ENCODE measurements at regions not wholly inside any gene's neighbourhood (a gene's known extent, or its start where the extent isn't known, plus 50 kb on each side); places are given as distances from the start of the nearest gene placed in this dataset.

GRCh38 chr20:52342913-52343312 lies 151.3 kb upstream of the ZFP64 start:
- Histone ChIP-seq H3K36me3 (ENCODE audit: insufficient read depth, low read length, poor library complexity, severe bottlenecking) (no peaks in the 10 kb centered on the region), H3K27ac (ENCODE audit: low read depth, low read length, poor library complexity, severe bottlenecking) (no peak overlapping the region), H3K27me3 (replicated peaks; ENCODE audit: insufficient read depth, low read depth, low read length, poor library complexity) (no peaks in the 10 kb centered on the region), H3K4me1 (ENCODE audit: insufficient read depth, low read length, poor library complexity, severe bottlenecking) (no peaks in the 10 kb centered on the region), H3K4me3 (ENCODE audit: low read depth, low read length, poor library complexity, severe bottlenecking) (no peak overlapping the region), H3K9me3 (ENCODE audit: low read depth, low read length, poor library complexity, severe bottlenecking) (no peaks in the 10 kb centered on the region)
- BruUV-seq (replicated peaks): no TSS peak
- intact Hi-C loops (cut with micrococcal nuclease; ENCODE audit: unreplicated experiment): no loop called here
- TF ChIP-seq, protein P1, sequence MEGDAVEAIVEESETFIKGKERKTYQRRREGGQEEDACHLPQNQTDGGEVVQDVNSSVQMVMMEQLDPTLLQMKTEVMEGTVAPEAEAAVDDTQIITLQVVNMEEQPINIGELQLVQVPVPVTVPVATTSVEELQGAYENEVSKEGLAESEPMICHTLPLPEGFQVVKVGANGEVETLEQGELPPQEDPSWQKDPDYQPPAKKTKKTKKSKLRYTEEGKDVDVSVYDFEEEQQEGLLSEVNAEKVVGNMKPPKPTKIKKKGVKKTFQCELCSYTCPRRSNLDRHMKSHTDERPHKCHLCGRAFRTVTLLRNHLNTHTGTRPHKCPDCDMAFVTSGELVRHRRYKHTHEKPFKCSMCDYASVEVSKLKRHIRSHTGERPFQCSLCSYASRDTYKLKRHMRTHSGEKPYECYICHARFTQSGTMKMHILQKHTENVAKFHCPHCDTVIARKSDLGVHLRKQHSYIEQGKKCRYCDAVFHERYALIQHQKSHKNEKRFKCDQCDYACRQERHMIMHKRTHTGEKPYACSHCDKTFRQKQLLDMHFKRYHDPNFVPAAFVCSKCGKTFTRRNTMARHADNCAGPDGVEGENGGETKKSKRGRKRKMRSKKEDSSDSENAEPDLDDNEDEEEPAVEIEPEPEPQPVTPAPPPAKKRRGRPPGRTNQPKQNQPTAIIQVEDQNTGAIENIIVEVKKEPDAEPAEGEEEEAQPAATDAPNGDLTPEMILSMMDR (conservative IDR thresholded peaks at IDR 0.05; ENCODE audit: low read depth, low read length): no peak
- TF ChIP-seq EZH2 (IDR thresholded peaks at IDR 0.05; ENCODE audit: borderline replicate concordance, low read depth, low read length, poor library complexity, severe bottlenecking): no peak
- CTCF ChIA-PET: no interaction called here
- no peak for DNase-seq (ENCODE audit: low spot score)
- POLR2A ChIA-PET (ENCODE audit: low non-redundant PET): no interaction called here

GRCh38 chr20:52340036-52340634 lies 148.6 kb upstream of the ZFP64 start:
- Histone ChIP-seq H3K4me1 (ENCODE audit: insufficient read depth, low read length, poor library complexity, severe bottlenecking) (no peaks in the 10 kb centered on the region), H3K27ac (ENCODE audit: low read depth, low read length, poor library complexity, severe bottlenecking) (no peak overlapping the region), H3K4me3 (ENCODE audit: low read depth, low read length, poor library complexity, severe bottlenecking) (no peak overlapping the region), H3K9me3 (ENCODE audit: low read depth, low read length, poor library complexity, severe bottlenecking) (no peaks in the 10 kb centered on the region), H3K27me3 (replicated peaks; ENCODE audit: insufficient read depth, low read depth, low read length, poor library complexity) (no peaks in the 10 kb centered on the region), H3K36me3 (ENCODE audit: insufficient read depth, low read length, poor library complexity, severe bottlenecking) (no peaks in the 10 kb centered on the region)
- no TSS peak for BruUV-seq (replicated peaks)
- DNase-seq (ENCODE audit: low spot score): peak; percentile 50
- intact Hi-C loops (cut with micrococcal nuclease; ENCODE audit: unreplicated experiment): no loop called here
- ChIA-PET CTCF (interaction anchor here (0.6 kb wide), 1 partner anchor 742 kb away, joined by 3 read pairs; no protein-coding TSS in a partner anchor), POLR2A (ENCODE audit: low non-redundant PET) (no interaction called here)
- no peak for TF ChIP-seq EZH2 (IDR thresholded peaks at IDR 0.05; ENCODE audit: borderline replicate concordance, low read depth, low read length, poor library complexity, severe bottlenecking)
- TF ChIP-seq, protein P1 (conservative IDR thresholded peaks at IDR 0.05; ENCODE audit: low read depth, low read length): no peak

DNA sequence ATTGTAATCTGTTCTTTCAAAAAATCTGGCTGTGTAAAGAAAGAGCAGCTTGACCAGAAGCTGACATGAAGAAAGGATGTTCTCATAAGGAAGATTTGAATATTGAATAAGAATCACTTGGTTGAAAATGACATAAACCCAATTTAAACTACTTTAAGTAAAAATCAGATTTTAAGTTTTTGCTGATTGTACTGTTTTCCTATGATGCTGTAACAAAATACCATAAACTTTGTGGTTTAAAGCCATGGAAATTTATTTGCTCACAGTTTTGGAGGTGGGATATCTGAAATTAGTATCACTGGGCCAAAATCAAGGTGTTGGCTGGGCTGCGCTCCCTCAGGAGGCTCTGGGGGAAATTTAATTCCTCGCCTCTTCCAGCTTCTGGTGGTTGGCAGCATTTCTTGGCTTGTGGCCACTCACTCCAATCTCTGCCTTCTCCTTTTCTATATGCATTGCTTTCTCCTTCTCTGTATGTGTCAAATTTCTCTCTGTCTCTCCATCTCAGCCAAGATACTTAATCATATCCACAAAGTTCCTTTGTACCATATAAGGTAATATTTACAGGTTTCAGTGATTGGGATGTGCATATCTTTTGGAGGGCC lies 141.2 kb upstream of the ZFP64 start:
- TF ChIP-seq, protein P1 (conservative IDR thresholded peaks at IDR 0.05; ENCODE audit: low read depth, low read length): no peak
- no peak for TF ChIP-seq EZH2 (IDR thresholded peaks at IDR 0.05; ENCODE audit: borderline replicate concordance, low read depth, low read length, poor library complexity, severe bottlenecking)
- no peak for DNase-seq (ENCODE audit: low spot score)
- POLR2A ChIA-PET (ENCODE audit: low non-redundant PET): no interaction called here
- no peaks in the 10 kb centered on the region for H3K4me1 ChIP-seq (ENCODE audit: insufficient read depth, low read length, poor library complexity, severe bottlenecking)
- H3K27ac ChIP-seq (ENCODE audit: low read depth, low read length, poor library complexity, severe bottlenecking): no peak overlapping the region
- H3K9me3 ChIP-seq (ENCODE audit: low read depth, low read length, poor library complexity, severe bottlenecking): no peaks in the 10 kb centered on the region
- BruUV-seq (replicated peaks): no TSS peak
- H3K27me3 ChIP-seq (replicated peaks; ENCODE audit: insufficient read depth, low read depth, low read length, poor library complexity): no peaks in the 10 kb centered on the region
- CTCF ChIA-PET: interaction anchor here (0.6 kb wide), 1 partner anchor 1539 kb away, joined by 3 read pairs; no protein-coding TSS in a partner anchor
- H3K4me3 ChIP-seq (ENCODE audit: low read depth, low read length, poor library complexity, severe bottlenecking): no peak overlapping the region
- no peaks in the 10 kb centered on the region for H3K36me3 ChIP-seq (ENCODE audit: insufficient read depth, low read length, poor library complexity, severe bottlenecking)
- intact Hi-C loops (cut with micrococcal nuclease; ENCODE audit: unreplicated experiment): no loop called here
